Retinal pigment epithelial cell (primary cell): ENCODE measurements at regions not wholly inside any gene's neighbourhood (a gene's known extent, or its start where the extent isn't known, plus 50 kb on each side); places are given as distances from the start of the nearest gene placed in this dataset.
A peak's percentile ranks its signal among the peaks of the same experiment; 100 is the strongest.

ENCODE experiments used
- DNase-seq: peaks from one replicate; pipeline ENCODE4 v3.0.0-alpha.2; 2010; ENCODE audit warnings: low read depth
- H3K4me3 ChIP-seq: 2 replicates; pipeline ENCODE4 v1.5.1; 2011; ENCODE audit warnings: mild to moderate bottlenecking, low read length, control low read depth, moderate library complexity
- CTCF ChIP-seq: conservative IDR thresholded peaks from 2 replicates; pipeline ENCODE4 v1.5.1; 2011; ENCODE audit warnings: low read depth, low read length, control low read depth, inconsistent platforms

- TF ChIP-seq CTCF: no peak
- no peak for DNase-seq
- H3K4me3 ChIP-seq: no peak overlapping the region
These were observed 364.8 kb downstream of the PDGFC start for GRCh38 chr4:156606554-156607477.

DNA sequence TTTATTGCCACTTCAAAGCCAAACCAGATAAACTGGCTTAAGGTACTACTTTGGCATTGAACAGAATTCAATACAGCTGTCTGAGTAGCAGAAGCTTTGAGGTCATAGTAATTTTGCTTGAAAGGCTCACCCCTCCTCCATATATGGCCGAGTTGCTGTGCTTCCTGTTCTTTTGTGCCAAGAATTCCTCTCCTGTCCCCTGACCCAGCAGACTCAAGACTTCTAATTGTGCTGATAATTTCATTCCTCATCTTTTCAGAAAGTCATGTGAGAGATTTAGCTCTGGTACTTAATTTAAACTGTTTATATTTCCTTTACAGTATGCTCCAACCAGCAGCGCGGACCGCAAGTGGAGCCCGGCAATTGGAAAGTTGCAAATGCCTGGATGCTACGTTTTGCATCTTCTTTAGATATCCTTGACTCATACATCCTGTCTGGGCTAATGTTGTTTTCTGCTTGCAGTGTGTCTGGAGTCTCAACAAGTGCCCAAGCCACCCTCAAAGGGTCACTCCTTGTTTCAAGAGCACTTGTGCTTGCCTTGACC lies 373.4 kb downstream of the PDGFC start:
- peak; percentile 89 for DNase-seq
- no peak overlapping the region for H3K4me3 ChIP-seq
- no peak for TF ChIP-seq CTCF

DNA sequence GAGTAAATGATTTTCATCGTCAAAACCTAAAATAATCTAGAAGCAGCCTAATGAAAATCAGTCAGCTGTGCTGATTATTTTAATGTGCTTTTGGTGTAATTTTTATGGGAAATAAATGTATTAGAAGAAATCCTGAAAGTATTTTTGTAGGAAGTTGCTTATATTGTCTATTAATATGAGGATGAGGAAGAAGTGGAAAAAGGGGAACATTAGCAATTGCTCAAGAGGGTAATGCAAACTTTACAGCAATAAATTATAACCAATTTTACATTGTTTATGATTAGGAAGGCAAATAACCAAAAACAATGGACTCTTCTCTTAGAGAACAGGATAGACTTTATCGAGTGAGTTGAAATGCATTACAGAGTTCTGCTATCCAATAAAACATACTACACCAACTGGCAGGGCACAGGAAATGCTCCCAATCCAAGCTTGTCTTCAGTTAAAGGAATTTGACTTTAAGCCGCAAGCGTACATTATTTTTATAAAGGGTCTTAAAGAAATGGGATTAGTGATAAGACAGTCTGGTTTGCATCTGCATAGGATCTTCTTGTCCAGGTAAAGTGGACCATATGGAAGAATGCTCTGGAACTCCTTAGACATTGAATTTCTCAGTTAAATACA lies 374.8 kb downstream of the PDGFC start:
- DNase-seq: no peak
- no peak for TF ChIP-seq CTCF
- no peak overlapping the region for H3K4me3 ChIP-seq

- DNase-seq: peak; percentile 60
- peak; percentile 18 for TF ChIP-seq CTCF
- H3K4me3 ChIP-seq: no peak overlapping the region
These were observed 375.6 kb downstream of the PDGFC start for GRCh38 chr4:156596026-156596425.

DNA sequence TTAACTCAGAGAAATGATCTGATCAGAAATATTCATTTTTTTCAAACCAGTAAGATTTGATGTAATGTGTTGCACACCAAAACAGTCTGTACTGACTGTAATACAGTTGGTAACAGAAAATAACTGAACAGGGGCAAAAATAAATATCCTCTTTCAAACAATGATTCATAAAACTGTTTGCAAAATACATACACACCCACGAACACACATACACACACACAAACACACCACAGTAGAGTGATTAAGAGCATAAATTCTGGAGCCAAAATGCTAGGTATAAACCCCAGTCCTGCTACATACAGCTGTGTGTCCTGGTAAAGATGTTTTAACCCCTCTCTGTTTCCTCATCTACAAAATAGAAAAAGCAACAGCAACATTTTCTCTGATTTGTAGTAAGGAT lies 376.6 kb downstream of the PDGFC start:
- TF ChIP-seq CTCF: no peak
- no peak for DNase-seq
- no peak overlapping the region for H3K4me3 ChIP-seq

- no peak for TF ChIP-seq CTCF
These were observed 377.0 kb downstream of the PDGFC start for GRCh38 chr4:156594624-156595023.

More at GRCh38 chr4:156594624-156595023, 377.0 kb downstream of the PDGFC start:
- DNase-seq: no peak
- no peak overlapping the region for H3K4me3 ChIP-seq
